ENCODE measurements at regions not wholly inside any gene's neighbourhood (a gene's known extent, or its start where the extent isn't known, plus 50 kb on each side); places are given as distances from the start of the nearest gene placed in this dataset.

DNA sequence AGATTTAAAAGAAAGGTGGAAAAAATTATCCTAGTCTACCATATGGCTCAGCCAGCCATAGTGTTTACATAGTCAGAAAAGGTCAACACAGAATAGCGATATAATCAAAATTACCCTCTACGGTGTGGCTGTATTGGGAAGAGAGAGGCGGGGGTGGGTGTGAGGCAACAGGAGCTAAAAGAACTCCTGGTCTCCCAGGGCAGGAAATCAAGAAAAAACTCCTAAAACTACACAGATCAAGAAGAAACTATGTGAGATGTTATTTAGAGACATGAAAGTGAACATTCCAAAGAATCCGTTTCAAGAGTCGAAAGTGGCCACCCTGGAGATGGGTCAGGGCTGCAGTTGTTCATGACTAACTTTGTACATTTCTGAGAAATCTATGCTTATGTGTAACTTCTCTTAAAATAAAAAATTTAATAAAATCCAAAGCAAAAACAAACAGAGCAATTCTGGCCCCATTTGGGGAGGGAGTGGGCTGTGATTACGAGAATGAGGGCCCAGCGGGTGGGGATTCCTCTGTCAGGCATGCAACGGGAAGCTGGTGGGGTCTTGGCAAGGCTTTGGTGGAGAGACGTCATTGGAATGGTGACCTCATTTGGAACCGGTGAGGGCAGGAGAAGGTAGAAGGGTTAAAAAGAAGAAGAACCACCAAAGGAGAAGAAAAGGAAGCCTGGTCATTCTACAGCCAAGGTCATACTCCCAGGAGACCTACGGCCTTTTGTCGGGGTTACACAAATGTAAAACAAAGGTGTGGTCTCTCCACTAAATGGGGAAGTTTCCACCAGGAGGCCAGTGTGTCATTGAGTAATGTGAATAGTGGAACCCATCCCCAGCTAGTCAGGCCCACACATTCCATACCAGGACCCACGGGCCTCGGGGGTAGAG lies 71.2 kb upstream of the DUSP5 start:
- FAIRE-seq (peak; percentile 44), DNase-seq (ENCODE audit: extremely low read depth in 1 of 4, low spot score in 3 of 4) (peak in 1 of 4 experiments; percentile 19), ATAC-seq (peak; percentile 35)
- peak overlapping the region; percentile 38; the same call in 1 of the 2 replicates for H3K4me2 ChIP-seq (ENCODE audit: insufficient read depth, low read length)
- CTCF ChIA-PET (ENCODE audit: low intra/inter-chr PET ratio), result no interaction called here
- H3K27me3 ChIP-seq (ENCODE audit: control insufficient read depth in 2 of 2, insufficient read depth in 2 of 2, low read length in 2 of 2), result no peaks in the 10 kb centered on the region
- in situ Hi-C loops (cut with MboI) (no loop called here), intact Hi-C loops (cut with micrococcal nuclease) (no loop called here)
- no peak overlapping the region for H3K4me3 ChIP-seq
- no peaks in the 10 kb centered on the region for H3K9me1 ChIP-seq (ENCODE audit: control insufficient read depth, insufficient read depth, low read length)
- WGBS (ENCODE audit: insufficient coverage, low coverage, missing lambda C conversion rate), result 40% methylated on average over 12 of the region's 14 CpGs
- BruUV-seq (replicated peaks), result no TSS peak
- peaks cover 0 to 26% of the 10 kb centered on the region in 2 experiments; a peak in 4 of 5 replicates for H3K4me1 ChIP-seq (replicated peaks in 1 of 2; ENCODE audit: control insufficient read depth in 2 of 2, insufficient read depth in 2 of 2, low read length in 2 of 2)
- H3K27ac ChIP-seq (ENCODE audit: extremely low read depth, low read depth, low read length), result peak overlapping the region; percentile 73; the same call in 2 of the 3 replicates
- POLR2A ChIA-PET, result interaction anchor here (0.6 to 1.5 kb wide), 4 partner anchors 10 to 220 kb away, joined by 3 to 7 read pairs (median 4); no protein-coding TSS in a partner anchor
- H3K9ac ChIP-seq (ENCODE audit: insufficient read depth in 1 of 2, low read depth in 2 of 2, low read length in 2 of 2), result no peak overlapping the region; a peak in 1 of 4 replicates
- no peaks in the 10 kb centered on the region for H4K20me1 ChIP-seq (replicated peaks; ENCODE audit: control insufficient read depth, insufficient read depth, low read length)
- no peaks in the 10 kb centered on the region for H3K36me3 ChIP-seq (ENCODE audit: control insufficient read depth, insufficient read depth, low read length)
- no peaks in the 10 kb centered on the region for H3K79me2 ChIP-seq (ENCODE audit: control insufficient read depth, insufficient read depth, low read length)
- peak overlapping the region; percentile 76 for H2AFZ ChIP-seq (ENCODE audit: low read depth, low read length)
- H3K9me3 ChIP-seq (replicated peaks; ENCODE audit: control insufficient read depth, insufficient read depth, low read depth, low read length), result no peaks in the 10 kb centered on the region
- TF ChIP-seq ARID2 (IDR thresholded peaks at IDR 0.05) (no peak), HMBOX1 (IDR thresholded peaks at IDR 0.05) (peak; percentile 38; the same call in 1 of the 2 replicates), CBFA2T2 (conservative IDR thresholded peaks at IDR 0.05) (peak; percentile 53), NCOR1 (IDR thresholded peaks at IDR 0.05) (0 out of 2 replicates have a peak, but pooled peaks have one; percentile 21), ARID1B (IDR thresholded peaks at IDR 0.05) (peak; percentile 72), HDAC1 (IDR thresholded peaks at IDR 0.05) (peak in 1 of 2 experiments; percentile 56; a peak in 1 of 4 replicates), KDM1A (IDR thresholded peaks at IDR 0.05) (peak; percentile 81), TAL1 (IDR thresholded peaks at IDR 0.05) (peak; percentile 66), ZNF197 (CRISPR knock-in tag; IDR thresholded peaks at IDR 0.05; ENCODE audit: low read depth) (no peak), MTA2 (IDR thresholded peaks at IDR 0.05; ENCODE audit: low read depth) (peak; percentile 32; the same call in 1 of the 2 replicates)
- TF ChIP-seq, protein P1, sequence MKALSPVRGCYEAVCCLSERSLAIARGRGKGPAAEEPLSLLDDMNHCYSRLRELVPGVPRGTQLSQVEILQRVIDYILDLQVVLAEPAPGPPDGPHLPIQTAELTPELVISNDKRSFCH (CRISPR knock-in tag; IDR thresholded peaks at IDR 0.05), result no peak
- TF ChIP-seq, protein P1 (tag; IDR thresholded peaks at IDR 0.05), result peak; percentile 94; the same call in 1 of the 2 replicates

Data from K562 (cell line).